ENCODE measurements at regions not wholly inside any gene's neighbourhood (a gene's known extent, or its start where the extent isn't known, plus 50 kb on each side); places are given as distances from the start of the nearest gene placed in this dataset.
A peak's percentile ranks its signal among the peaks of the same experiment; 100 is the strongest.

DNA sequence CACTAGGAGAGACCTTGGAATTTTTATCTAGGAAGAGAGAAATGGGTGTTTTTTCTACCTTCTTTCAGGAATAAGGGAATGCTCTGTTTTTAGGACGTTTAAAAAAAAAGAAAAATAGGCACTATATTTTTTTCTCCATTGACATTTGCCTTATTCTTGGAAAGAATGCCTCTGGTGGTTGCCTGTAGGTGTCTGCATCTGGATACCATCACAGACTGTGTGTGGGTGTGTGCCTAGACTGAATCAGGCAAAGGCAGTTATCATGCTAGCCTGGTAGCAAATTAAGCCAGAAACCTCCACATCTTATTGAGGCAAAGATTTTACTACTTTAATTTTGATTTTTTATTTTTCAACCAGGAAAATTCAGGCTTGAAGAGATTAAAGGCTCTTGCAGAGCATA, 513.6 kb upstream of the KCNMB2 start:
- TF ChIP-seq CTCF (conservative IDR thresholded peaks at IDR 0.05), result no peak
- TF ChIP-seq EZH2 (IDR thresholded peaks at IDR 0.05; ENCODE audit: low read depth), result no peak
- Histone ChIP-seq H3K27me3 (ENCODE audit: insufficient read depth, low read depth) (no peaks in the 10 kb centered on the region), H3F3A (ENCODE audit: insufficient read depth, low read depth) (no peaks in the 10 kb centered on the region), H3K9me3 (ENCODE audit: insufficient read depth, low read depth) (no peaks in the 10 kb centered on the region), H3K4me3 (no peak overlapping the region), H3K36me3 (ENCODE audit: low read depth) (no peaks in the 10 kb centered on the region), H3K79me2 (ENCODE audit: low read depth) (no peaks in the 10 kb centered on the region), H3K4me1 (replicated peaks; ENCODE audit: insufficient read depth) (no peaks in the 10 kb centered on the region), H3K9me2 (ENCODE audit: insufficient read depth) (peaks cover 5% of the 10 kb centered on the region; the same call in 1 of the 2 replicates), H3K27ac (no peak overlapping the region), H3K4me2 (no peak overlapping the region), H4K20me1 (ENCODE audit: insufficient read depth) (no peaks in the 10 kb centered on the region), H2AFZ (no peak overlapping the region)
- POLR2A ChIA-PET (ENCODE audit: unreplicated experiment), result no interaction called here
- intact Hi-C loops (cut with micrococcal nuclease; ENCODE audit: unreplicated experiment), result no loop called here
- no TSS peak for BruUV-seq (replicated peaks)
- CTCF ChIA-PET, result no interaction called here
- DNase-seq, result no peak

GRCh38 chr3:178028933-178029332, 507.3 kb upstream of the KCNMB2 start:
- no peaks in the 10 kb centered on the region for H3K9me3 ChIP-seq (ENCODE audit: insufficient read depth, low read depth)
- H3K4me1 ChIP-seq (replicated peaks; ENCODE audit: insufficient read depth), result no peaks in the 10 kb centered on the region
- DNase-seq, result no peak
- no peak for TF ChIP-seq CTCF (conservative IDR thresholded peaks at IDR 0.05)
- no peak for TF ChIP-seq EZH2 (IDR thresholded peaks at IDR 0.05; ENCODE audit: low read depth)
- peak overlapping the region; percentile 3; the same call in 1 of the 2 replicates for H2AFZ ChIP-seq
- H3K4me2 ChIP-seq, result no peak overlapping the region
- intact Hi-C loops (cut with micrococcal nuclease; ENCODE audit: unreplicated experiment), result no loop called here
- H3F3A ChIP-seq (ENCODE audit: insufficient read depth, low read depth), result no peaks in the 10 kb centered on the region
- BruUV-seq (replicated peaks), result no TSS peak
- H3K27ac ChIP-seq, result no peak overlapping the region
- POLR2A ChIA-PET (ENCODE audit: unreplicated experiment), result no interaction called here
- CTCF ChIA-PET, result no interaction called here
- H3K27me3 ChIP-seq (ENCODE audit: insufficient read depth, low read depth), result no peaks in the 10 kb centered on the region
- no peaks in the 10 kb centered on the region for H3K36me3 ChIP-seq (ENCODE audit: low read depth)
- H4K20me1 ChIP-seq (ENCODE audit: insufficient read depth), result no peaks in the 10 kb centered on the region
- no peaks in the 10 kb centered on the region for H3K9me2 ChIP-seq (ENCODE audit: insufficient read depth)
- no peaks in the 10 kb centered on the region for H3K79me2 ChIP-seq (ENCODE audit: low read depth)
- no peak overlapping the region for H3K4me3 ChIP-seq

DNA sequence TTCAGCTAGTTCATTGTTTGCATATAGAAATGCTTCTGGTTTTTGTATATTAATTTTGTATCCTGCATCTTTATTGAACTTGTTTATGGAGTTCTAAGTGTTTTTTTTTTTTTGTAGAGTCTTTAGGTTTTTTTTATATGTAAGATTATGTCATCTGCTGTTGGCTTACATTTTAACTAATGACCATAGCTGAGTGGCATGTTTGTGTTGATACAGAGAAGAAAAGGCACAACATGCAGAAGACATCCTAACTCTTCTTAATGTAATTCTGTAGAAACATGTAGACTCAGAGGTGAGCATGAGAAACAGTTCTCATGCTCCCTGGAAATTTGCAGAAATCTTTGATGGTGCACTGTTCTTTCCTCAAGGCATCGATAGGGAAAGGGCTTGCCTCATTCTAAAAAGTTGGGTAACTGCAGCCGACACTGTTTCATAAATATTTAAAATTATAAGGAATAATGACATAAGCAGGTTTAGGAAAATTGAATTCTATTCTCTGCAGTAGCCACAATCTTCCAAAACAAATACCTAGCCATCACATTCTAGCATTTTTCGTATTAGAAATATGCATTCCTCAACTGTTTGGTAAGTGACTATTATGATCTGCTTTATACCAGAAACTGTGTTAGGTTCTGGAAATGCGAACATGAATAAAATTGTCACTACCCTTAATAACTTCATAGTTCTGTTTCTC, 499.6 kb upstream of the KCNMB2 start:
- POLR2A ChIA-PET (ENCODE audit: unreplicated experiment), result interaction anchor here (0.6 kb wide), 1 partner anchor 384 kb away, joined by 5 read pairs; no protein-coding TSS in a partner anchor
- DNase-seq, result no peak
- Histone ChIP-seq H3K4me1 (replicated peaks; ENCODE audit: insufficient read depth) (no peaks in the 10 kb centered on the region), H3K4me3 (no peak overlapping the region), H3K36me3 (ENCODE audit: low read depth) (no peaks in the 10 kb centered on the region), H3K9me3 (ENCODE audit: insufficient read depth, low read depth) (no peaks in the 10 kb centered on the region), H3K27ac (no peak overlapping the region), H3K4me2 (no peak overlapping the region), H3K9me2 (ENCODE audit: insufficient read depth) (no peaks in the 10 kb centered on the region; the same call in none of the 2 replicates), H4K20me1 (ENCODE audit: insufficient read depth) (no peaks in the 10 kb centered on the region), H2AFZ (no peak overlapping the region), H3K79me2 (ENCODE audit: low read depth) (no peaks in the 10 kb centered on the region), H3F3A (ENCODE audit: insufficient read depth, low read depth) (no peaks in the 10 kb centered on the region), H3K27me3 (ENCODE audit: insufficient read depth, low read depth) (no peaks in the 10 kb centered on the region)
- no peak for TF ChIP-seq EZH2 (IDR thresholded peaks at IDR 0.05; ENCODE audit: low read depth)
- no peak for TF ChIP-seq CTCF (conservative IDR thresholded peaks at IDR 0.05)
- intact Hi-C loops (cut with micrococcal nuclease; ENCODE audit: unreplicated experiment), result no loop called here
- no TSS peak for BruUV-seq (replicated peaks)
- CTCF ChIA-PET, result no interaction called here

All from PC-9 (cell line).